Mesendoderm (in vitro differentiated cells): ENCODE measurements at regions not wholly inside any gene's neighbourhood (a gene's known extent, or its start where the extent isn't known, plus 50 kb on each side); places are given as distances from the start of the nearest gene placed in this dataset.

Experiments used
- DNase-seq: peaks from one replicate; pipeline ENCODE4 v3.0.0; 2013
- H2AK5ac ChIP-seq: 2 replicates; pipeline ENCODE4 v1.6.1; 2013; ENCODE audit warnings: low read length, inconsistent platforms
- H2BK120ac ChIP-seq: 2 replicates; pipeline ENCODE4 v1.6.1; 2013; ENCODE audit warnings: low read depth, mild to moderate bottlenecking, low read length, moderate library complexity, mixed read lengths
- H2BK15ac ChIP-seq: replicated peaks from 2 replicates; pipeline ENCODE4 v1.6.1; 2013; ENCODE audit warnings: low read depth, mild to moderate bottlenecking, moderate library complexity
- H2BK5ac ChIP-seq: 2 replicates; pipeline ENCODE4 v1.6.1; 2013; ENCODE audit warnings: low read length, inconsistent platforms
- H3K18ac ChIP-seq: 2 replicates; pipeline ENCODE4 v1.6.1; 2013; ENCODE audit warnings: mild to moderate bottlenecking, low read length, mixed read lengths
- H3K23ac ChIP-seq: one replicate; pipeline ENCODE4 v1.6.1; 2013; ENCODE audit warnings: low read length
- H3K27ac ChIP-seq: 2 replicates; pipeline ENCODE4 v1.5.1; 2013; ENCODE audit warnings: low read depth, mild to moderate bottlenecking, inconsistent platforms, low read length, moderate library complexity
- H3K27me3 ChIP-seq: 2 replicates; pipeline ENCODE4 v1.6.1; 2013; ENCODE audit warnings: low read length, control low read depth, mild to moderate bottlenecking, inconsistent platforms; ENCODE audit not compliant: insufficient read depth, poor library complexity
- H3K36me3 ChIP-seq: 2 replicates; pipeline ENCODE4 v1.6.1; 2013; ENCODE audit warnings: low read length, inconsistent platforms; ENCODE audit not compliant: control insufficient read depth, insufficient read depth
- H3K4ac ChIP-seq: one replicate; pipeline ENCODE4 v1.6.1; 2013; ENCODE audit warnings: low read depth, mild to moderate bottlenecking, low read length, moderate library complexity
- H3K4me1 ChIP-seq: 2 replicates; pipeline ENCODE4 v1.6.1; 2013; ENCODE audit warnings: low read depth, low read length, inconsistent platforms; ENCODE audit not compliant: control insufficient read depth
- H3K4me2 ChIP-seq: 2 replicates; pipeline ENCODE4 v1.6.1; 2013; ENCODE audit warnings: low read length
- H3K4me3 ChIP-seq: 2 replicates; pipeline ENCODE4 v1.5.1; 2013; ENCODE audit warnings: mild to moderate bottlenecking, low read length
- H3K56ac ChIP-seq: one replicate; pipeline ENCODE4 v1.6.1; 2013; ENCODE audit warnings: low read length
- H3K79me1 ChIP-seq: 2 replicates; pipeline ENCODE4 v1.6.1; 2013; ENCODE audit warnings: low read length, inconsistent platforms
- H3K79me2 ChIP-seq: 2 replicates; pipeline ENCODE4 v1.6.1; 2013; ENCODE audit warnings: mild to moderate bottlenecking, low read length; ENCODE audit not compliant: control insufficient read depth, insufficient read depth
- H3K9ac ChIP-seq: 2 replicates; pipeline ENCODE4 v1.6.1; 2013; ENCODE audit warnings: low read length, inconsistent platforms
- H4K5ac ChIP-seq: one replicate; pipeline ENCODE4 v1.6.1; 2013; ENCODE audit warnings: low read length
- H4K8ac ChIP-seq: one replicate; pipeline ENCODE4 v1.6.1; 2013; ENCODE audit warnings: low read depth, mild to moderate bottlenecking, control low read depth, low read length, moderate library complexity
- WGBS: extraction: QIAGEN DNeasy Blood & Tissue Kit; methylation state at CpG from one replicate; pipeline ENCODE4 v1.1.7; 2013; ENCODE audit warnings: low lambda C conversion rate, missing lambda C conversion rate; ENCODE audit not compliant: insufficient coverage; ENCODE audit errors: extremely low coverage; 5-methylcytosine and 5-hydroxymethylcytosine counted together

GRCh38 chr12:73384592-73384991 is 1112.4 kb downstream of the TRHDE start:
- Histone ChIP-seq H2BK120ac (no peak overlapping the region), H3K27ac (no peak overlapping the region), H3K4me1 (no peaks in the 10 kb centered on the region), H3K36me3 (no peaks in the 10 kb centered on the region), H3K4me2 (no peak overlapping the region), H4K8ac (no peak overlapping the region), H3K79me2 (no peaks in the 10 kb centered on the region), H3K56ac (no peak overlapping the region), H3K9ac (no peak overlapping the region), H3K4ac (no peak overlapping the region), H3K27me3 (no peaks in the 10 kb centered on the region), H3K79me1 (no peaks in the 10 kb centered on the region), H2BK15ac (no peak overlapping the region), H4K5ac (no peak overlapping the region), H3K4me3 (no peak overlapping the region), H3K18ac (no peak overlapping the region), H3K23ac (no peak overlapping the region), H2BK5ac (no peak overlapping the region), H2AK5ac (no peak overlapping the region)
- DNase-seq, result no peak
- WGBS, result no CpG with 5 or more reads among the region's 1 CpG

DNA sequence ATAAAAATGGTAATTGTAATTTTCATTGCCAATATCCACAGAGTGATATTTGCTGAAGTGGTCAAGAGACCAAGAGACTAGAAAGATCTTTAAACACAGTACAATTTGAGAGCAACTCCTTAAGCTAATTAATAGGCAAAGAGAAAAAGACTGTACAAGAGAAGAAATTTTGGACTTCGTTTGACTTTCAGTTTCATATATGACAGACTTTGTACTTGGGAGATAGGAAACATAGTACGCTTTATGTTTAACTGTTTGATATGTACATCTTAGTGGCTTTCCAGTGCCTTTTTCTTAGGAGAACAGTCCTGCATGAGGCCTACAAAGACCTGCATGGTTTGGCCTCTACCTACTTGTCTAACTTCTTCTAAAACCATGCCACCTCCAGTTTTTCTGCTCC is 1118.1 kb downstream of the TRHDE start:
- H3K27ac ChIP-seq, result no peak overlapping the region
- H3K18ac ChIP-seq, result no peak overlapping the region
- no peak for DNase-seq
- H3K79me2 ChIP-seq, result no peaks in the 10 kb centered on the region
- no peak overlapping the region for H3K23ac ChIP-seq
- H3K36me3 ChIP-seq, result no peaks in the 10 kb centered on the region
- H4K8ac ChIP-seq, result no peak overlapping the region
- no peak overlapping the region for H4K5ac ChIP-seq
- H2BK5ac ChIP-seq, result no peak overlapping the region
- no peaks in the 10 kb centered on the region for H3K4me1 ChIP-seq
- no peak overlapping the region for H2BK15ac ChIP-seq
- H3K9ac ChIP-seq, result no peak overlapping the region
- no CpG with 5 or more reads among the region's 2 CpGs for WGBS
- H3K79me1 ChIP-seq, result no peaks in the 10 kb centered on the region
- no peak overlapping the region for H3K4me2 ChIP-seq
- H3K4me3 ChIP-seq, result no peak overlapping the region
- H3K56ac ChIP-seq, result no peak overlapping the region
- H3K27me3 ChIP-seq, result no peaks in the 10 kb centered on the region
- no peak overlapping the region for H3K4ac ChIP-seq
- no peak overlapping the region for H2BK120ac ChIP-seq
- H2AK5ac ChIP-seq, result no peak overlapping the region

DNA sequence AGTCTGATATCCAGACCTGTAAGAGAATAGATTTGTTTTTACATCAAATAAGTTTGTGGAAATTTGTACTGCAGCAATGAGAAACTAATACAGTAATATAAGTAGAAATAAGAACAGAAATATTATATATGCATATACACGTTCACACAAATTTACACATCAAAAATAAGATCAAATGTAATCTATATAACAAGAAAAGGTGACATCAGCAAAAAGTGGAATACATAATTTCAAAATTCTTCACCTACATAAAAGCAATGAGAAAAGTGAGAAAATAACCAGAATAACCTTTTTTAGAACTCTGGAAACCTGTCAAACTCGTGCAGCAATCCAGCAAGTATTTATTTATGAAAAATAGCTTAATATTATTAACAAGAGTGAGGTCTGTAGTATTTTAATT is 1124.6 kb upstream of the ATXN7L3B start:
- Histone ChIP-seq H4K5ac (no peak overlapping the region), H2BK5ac (no peak overlapping the region)
- no CpG with 5 or more reads among the region's 2 CpGs for WGBS

DNA sequence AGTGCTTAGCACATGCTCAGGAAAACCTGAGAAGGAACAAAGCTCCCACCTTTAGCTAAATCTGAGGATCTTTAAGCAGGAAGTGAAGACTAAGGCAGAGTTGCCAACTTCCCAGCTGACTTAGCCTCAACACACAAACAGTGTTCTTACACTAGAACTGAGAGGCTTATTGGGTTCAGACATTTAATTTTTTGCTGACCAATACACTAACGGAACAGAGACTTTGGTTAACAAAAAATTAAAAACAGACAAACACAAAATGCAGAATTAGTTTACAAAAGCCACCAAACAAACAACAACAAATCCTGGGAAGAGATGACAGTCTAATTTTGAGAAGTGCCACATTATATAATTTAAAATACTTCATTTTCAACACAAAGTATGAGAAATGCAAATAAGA is 1123.7 kb upstream of the ATXN7L3B start:
- Histone ChIP-seq H3K27me3 (no peaks in the 10 kb centered on the region), H3K79me1 (no peaks in the 10 kb centered on the region)

More for the DNA sequence above, 1124.6 kb upstream of the ATXN7L3B start:
- H3K4me3 ChIP-seq, result no peak overlapping the region
- no peak overlapping the region for H4K8ac ChIP-seq
- H3K27me3 ChIP-seq, result no peaks in the 10 kb centered on the region
- H2BK120ac ChIP-seq, result no peak overlapping the region
- H3K4ac ChIP-seq, result no peak overlapping the region
- no peak overlapping the region for H2AK5ac ChIP-seq
- H3K4me2 ChIP-seq, result no peak overlapping the region
- no peak overlapping the region for H3K27ac ChIP-seq
- no peak overlapping the region for H3K18ac ChIP-seq
- H3K79me2 ChIP-seq, result no peaks in the 10 kb centered on the region
- H3K9ac ChIP-seq, result no peak overlapping the region
- no peaks in the 10 kb centered on the region for H3K4me1 ChIP-seq
- no peaks in the 10 kb centered on the region for H3K79me1 ChIP-seq
- no peak overlapping the region for H3K23ac ChIP-seq
- no peak overlapping the region for H2BK15ac ChIP-seq
- DNase-seq, result no peak
- H3K36me3 ChIP-seq, result no peaks in the 10 kb centered on the region
- no peak overlapping the region for H3K56ac ChIP-seq

GRCh38 chr12:73414926-73415325 is 1122.7 kb upstream of the ATXN7L3B start:
- Histone ChIP-seq H3K27ac (no peak overlapping the region), H3K18ac (no peak overlapping the region), H3K27me3 (no peaks in the 10 kb centered on the region), H2BK5ac (no peak overlapping the region), H3K4me2 (no peak overlapping the region), H3K23ac (no peak overlapping the region), H4K5ac (no peak overlapping the region), H3K56ac (no peak overlapping the region), H3K4ac (no peak overlapping the region), H3K79me1 (no peaks in the 10 kb centered on the region), H4K8ac (no peak overlapping the region), H3K36me3 (no peaks in the 10 kb centered on the region), H3K79me2 (no peaks in the 10 kb centered on the region), H3K4me1 (no peaks in the 10 kb centered on the region), H2AK5ac (no peak overlapping the region), H3K9ac (no peak overlapping the region), H2BK120ac (no peak overlapping the region), H3K4me3 (no peak overlapping the region), H2BK15ac (no peak overlapping the region)
- WGBS, result no CpG with 5 or more reads among the region's 2 CpGs
- DNase-seq, result no peak

More for the DNA sequence above, 1123.7 kb upstream of the ATXN7L3B start:
- no peak overlapping the region for H2AK5ac ChIP-seq
- no peak overlapping the region for H3K9ac ChIP-seq
- no CpG with 5 or more reads among the region's 1 CpG for WGBS
- H3K4ac ChIP-seq, result no peak overlapping the region
- no peak for DNase-seq
- no peak overlapping the region for H3K4me2 ChIP-seq
- no peak overlapping the region for H2BK120ac ChIP-seq
- no peak overlapping the region for H3K23ac ChIP-seq
- no peaks in the 10 kb centered on the region for H3K4me1 ChIP-seq
- no peaks in the 10 kb centered on the region for H3K79me2 ChIP-seq
- no peak overlapping the region for H3K27ac ChIP-seq
- H3K36me3 ChIP-seq, result no peaks in the 10 kb centered on the region
- no peak overlapping the region for H3K18ac ChIP-seq
- H3K4me3 ChIP-seq, result no peak overlapping the region
- H2BK5ac ChIP-seq, result no peak overlapping the region
- no peak overlapping the region for H3K56ac ChIP-seq
- H4K5ac ChIP-seq, result no peak overlapping the region
- no peak overlapping the region for H2BK15ac ChIP-seq
- no peak overlapping the region for H4K8ac ChIP-seq

GRCh38 chr12:73418541-73418940 is 1119.1 kb upstream of the ATXN7L3B start:
- H3K9ac ChIP-seq, result no peak overlapping the region
- no peak overlapping the region for H2BK5ac ChIP-seq
- H3K4me3 ChIP-seq, result no peak overlapping the region
- H3K4me1 ChIP-seq, result no peaks in the 10 kb centered on the region
- H3K23ac ChIP-seq, result no peak overlapping the region
- H2AK5ac ChIP-seq, result no peak overlapping the region
- H3K56ac ChIP-seq, result no peak overlapping the region
- H3K79me1 ChIP-seq, result no peaks in the 10 kb centered on the region
- no peak overlapping the region for H2BK15ac ChIP-seq
- H2BK120ac ChIP-seq, result no peak overlapping the region
- H3K36me3 ChIP-seq, result no peaks in the 10 kb centered on the region
- no peak overlapping the region for H3K27ac ChIP-seq
- H3K18ac ChIP-seq, result no peak overlapping the region
- no peaks in the 10 kb centered on the region for H3K27me3 ChIP-seq
- H4K8ac ChIP-seq, result no peak overlapping the region
- no peak overlapping the region for H3K4me2 ChIP-seq
- H4K5ac ChIP-seq, result no peak overlapping the region
- no peak overlapping the region for H3K4ac ChIP-seq
- no peaks in the 10 kb centered on the region for H3K79me2 ChIP-seq
- DNase-seq, result no peak
